ENCODE measurements at regions not wholly inside any gene's neighbourhood (a gene's known extent, or its start where the extent isn't known, plus 50 kb on each side); places are given as distances from the start of the nearest gene placed in this dataset.
A peak's percentile ranks its signal among the peaks of the same experiment; 100 is the strongest.

DNA sequence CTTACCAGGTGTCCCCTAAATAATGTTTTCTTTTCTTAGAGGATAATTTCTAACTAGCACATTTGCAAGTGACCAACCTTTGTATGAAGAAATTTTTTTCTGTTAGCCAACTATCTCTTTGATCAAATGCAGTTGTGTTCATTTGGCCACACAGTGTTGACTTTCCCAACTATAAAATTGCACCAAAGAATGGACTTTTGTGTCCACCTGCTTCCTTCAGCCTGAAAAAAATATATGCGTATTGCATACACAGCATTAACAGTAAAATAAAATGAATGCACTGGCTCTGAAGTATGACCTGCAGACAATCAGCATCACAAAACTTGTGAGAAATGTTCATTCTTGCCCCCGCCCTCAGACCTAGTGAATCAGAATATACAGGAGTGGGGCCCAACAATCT is 342.0 kb downstream of the SEC23A start:
- DNase-seq = no peak

GRCh38 chr14:38758661-38759060 is 344.4 kb downstream of the SEC23A start:
- peak; percentile 2 for DNase-seq

- DNase-seq = peak; percentile 25
Observed at GRCh38 chr14:38755036-38755435, 348.0 kb downstream of the SEC23A start.

GRCh38 chr14:38752750-38753149 is 350.3 kb downstream of the SEC23A start:
- no peak for DNase-seq

- DNase-seq = no peak
Observed at GRCh38 chr14:38752341-38752740, 350.7 kb downstream of the SEC23A start.

- DNase-seq = no peak
Observed at GRCh38 chr14:38751459-38751858, 351.6 kb downstream of the SEC23A start.

- no peak for DNase-seq
Observed at GRCh38 chr14:38749936-38750335, 353.1 kb downstream of the SEC23A start.

GRCh38 chr14:38745861-38746260 is 357.2 kb downstream of the SEC23A start:
- DNase-seq = no peak

- no peak for DNase-seq
Observed at GRCh38 chr14:38743966-38744584, 359.0 kb downstream of the SEC23A start.

DNA sequence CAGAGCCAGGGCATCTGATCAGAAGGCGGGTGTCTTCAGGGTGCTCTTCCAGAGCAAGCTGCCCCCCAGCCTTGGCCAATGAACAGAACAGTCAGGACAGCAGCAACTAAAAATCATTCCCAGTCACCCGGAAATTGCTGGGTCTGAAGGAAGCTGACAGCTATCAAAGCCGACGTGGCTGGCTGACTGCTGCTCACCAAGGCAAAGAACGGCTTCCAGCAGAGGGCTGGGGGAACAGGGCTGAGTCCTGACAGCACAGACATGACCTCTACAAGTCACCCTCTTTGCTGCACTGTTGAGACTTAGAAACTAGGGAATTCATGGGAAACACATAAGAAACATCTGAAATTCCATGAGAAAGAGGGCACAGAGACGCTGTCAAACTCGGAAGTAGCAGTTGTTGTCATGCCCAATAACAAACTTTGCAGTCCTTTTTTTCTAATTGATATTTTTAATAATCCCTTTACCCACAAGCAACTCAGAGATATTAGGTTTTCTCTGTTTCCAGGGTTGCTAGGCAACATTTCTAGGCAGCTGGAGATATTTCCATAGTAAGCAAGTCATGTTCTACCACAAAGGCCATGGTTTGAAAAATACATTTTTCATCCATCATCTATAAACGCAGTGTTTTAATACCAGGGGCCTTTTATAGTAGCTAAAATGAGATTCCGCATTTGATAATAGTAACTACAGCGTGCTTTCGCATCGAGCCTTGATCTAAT is 365.2 kb downstream of the SEC23A start:
- DNase-seq = no peak

DNA sequence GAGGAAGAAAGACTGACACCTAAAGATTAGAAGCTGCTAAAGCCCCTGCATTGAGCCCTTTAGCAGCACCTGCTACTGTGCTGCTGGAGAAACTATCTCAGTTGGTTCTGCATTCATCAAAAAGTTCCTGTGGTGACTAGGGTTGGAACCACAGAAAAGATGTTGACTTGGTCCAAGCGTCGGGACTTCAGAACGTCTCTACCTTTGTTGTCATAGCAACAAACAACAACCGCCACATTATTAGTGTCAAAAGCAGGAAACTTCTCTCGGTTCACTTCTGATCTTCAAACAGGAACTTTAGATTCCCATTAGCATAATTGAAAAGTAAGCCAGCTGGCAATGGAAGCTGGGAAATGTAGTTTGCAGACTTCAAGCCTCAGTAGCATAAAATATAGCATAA is 368.0 kb downstream of the SEC23A start:
- DNase-seq = no peak

- DNase-seq = no peak
Observed at GRCh38 chr14:38731962-38732361, 371.1 kb downstream of the SEC23A start.

DNA sequence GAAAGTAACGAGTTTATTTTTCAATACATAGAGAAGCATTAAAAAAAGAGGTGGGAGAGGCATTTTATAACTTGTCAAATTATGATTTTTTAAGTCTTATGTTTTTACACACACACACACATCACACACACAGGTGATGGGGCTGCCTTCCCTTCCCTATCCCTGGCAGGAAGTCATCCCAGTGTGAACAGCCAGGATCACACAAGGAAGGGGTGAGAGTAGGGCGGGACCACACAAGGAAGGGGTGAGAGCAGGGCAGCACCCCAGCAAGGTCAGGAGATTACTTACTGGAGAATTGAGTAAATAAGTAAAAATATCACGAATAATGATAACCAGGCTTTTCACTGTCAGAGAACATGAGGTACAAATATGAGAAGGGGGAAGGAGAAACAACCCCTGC is 372.6 kb downstream of the SEC23A start:
- DNase-seq = no peak

DNA sequence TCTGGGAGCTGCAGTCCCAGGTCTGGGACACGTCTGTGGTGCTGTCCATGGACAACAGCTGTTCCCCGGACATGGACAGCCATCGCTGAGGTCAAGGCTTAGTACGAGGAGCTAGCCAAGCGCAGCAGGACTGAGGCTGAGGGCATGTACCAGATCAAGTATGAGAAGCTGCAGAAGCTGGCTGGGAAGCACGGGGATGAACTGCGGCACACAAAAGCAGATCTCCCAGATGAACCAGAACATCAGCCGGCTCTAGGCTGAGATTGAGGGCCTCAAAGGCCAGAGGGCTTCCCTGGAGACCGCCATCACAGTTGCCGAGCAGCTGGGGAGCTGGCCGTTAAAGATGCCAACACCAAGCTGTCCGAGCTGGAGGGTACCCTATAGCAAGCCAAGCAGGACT is 375.3 kb downstream of the SEC23A start:
- no peak for DNase-seq

- DNase-seq = no peak
Observed at GRCh38 chr14:38724621-38725020, 378.4 kb downstream of the SEC23A start.

GRCh38 chr14:38723959-38724358 is 379.1 kb downstream of the SEC23A start:
- peak; percentile 29 for DNase-seq

DNA sequence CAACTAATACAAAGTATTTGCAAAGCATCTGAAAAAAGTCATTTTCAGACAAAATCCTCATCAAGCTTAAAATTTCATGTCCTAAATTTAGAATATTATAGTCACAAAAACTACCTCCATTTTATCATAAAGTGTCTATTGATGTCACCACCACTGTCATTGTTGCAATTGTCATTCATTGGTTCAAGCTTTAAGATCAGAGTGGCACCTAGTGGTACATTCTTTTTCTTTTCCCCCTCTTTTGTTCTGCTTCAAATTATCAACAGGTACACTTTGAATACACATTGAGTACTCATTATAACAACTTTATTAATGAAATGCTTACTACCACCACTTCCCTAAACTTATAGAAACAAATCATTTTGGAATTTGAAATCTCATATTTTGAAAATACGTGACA is 379.8 kb downstream of the SEC23A start:
- DNase-seq = no peak

DNA sequence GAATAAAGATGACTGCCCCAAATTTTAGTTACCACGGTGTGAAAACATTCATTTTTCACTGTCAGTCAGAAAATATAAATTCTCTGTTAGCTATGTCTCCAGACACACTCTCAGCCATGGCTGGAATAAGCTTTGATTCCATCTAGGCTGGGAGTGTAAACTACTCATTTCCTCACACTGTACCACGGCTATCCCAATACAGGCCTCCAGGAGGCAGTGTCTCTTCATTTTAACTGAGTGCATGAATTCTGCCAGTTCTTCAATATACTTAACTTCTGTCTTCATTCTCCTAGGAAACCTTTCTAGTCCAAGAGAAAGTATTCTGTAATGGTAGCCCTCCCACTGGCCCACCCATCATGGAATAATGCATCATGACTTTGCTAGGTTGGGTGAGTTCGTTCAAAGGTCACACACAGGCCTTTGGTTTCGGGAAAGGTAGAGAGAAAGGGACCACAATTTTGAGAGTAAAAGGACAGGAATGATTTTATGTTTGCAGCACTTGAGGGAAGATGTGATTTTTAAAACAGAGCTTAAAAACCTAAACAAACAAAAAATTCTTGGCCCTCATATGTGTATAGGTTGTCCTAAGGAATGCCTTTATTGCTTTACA is 381.1 kb downstream of the SEC23A start:
- peak; percentile 51 for DNase-seq

DNA sequence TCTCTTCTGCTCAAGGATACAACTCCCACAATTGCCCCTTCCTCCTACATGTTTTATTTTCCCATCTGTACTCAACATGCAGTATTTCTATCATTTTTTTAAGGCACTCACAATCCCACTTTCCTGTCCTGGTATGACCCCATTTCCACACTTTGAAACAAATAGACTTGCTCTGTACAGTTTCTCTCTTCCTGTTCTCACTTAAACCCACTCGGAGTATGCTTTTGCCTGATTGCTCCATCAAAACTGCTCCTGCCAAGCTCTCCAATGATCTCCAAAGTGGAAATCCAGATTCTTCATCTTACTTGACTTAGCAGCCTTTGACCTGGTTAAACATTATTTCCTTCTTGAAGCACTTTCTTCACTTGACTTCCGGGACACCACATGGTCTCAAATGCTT is 384.5 kb downstream of the SEC23A start:
- no peak for DNase-seq

- DNase-seq = no peak
Observed at GRCh38 chr14:38716926-38717325, 386.1 kb downstream of the SEC23A start.

DNA sequence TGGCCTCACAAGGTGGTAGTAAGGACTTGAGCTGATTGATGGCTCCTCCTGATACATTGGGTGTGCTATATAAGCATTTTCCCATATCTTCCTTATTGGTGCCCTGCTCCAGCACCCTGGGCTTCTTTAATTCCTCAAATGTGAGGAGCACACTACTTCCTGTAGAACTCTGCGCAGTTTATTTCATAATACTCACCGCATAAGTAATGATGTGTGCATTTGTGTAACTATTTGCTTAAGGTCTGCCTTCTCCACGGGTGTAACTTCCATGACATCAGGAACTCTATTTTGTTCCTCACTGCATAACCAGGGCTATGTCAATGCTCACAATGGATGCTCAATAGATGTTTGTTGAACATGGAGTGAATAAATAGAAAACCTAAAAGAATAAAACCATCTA is 392.2 kb downstream of the SEC23A start:
- no peak for DNase-seq

DNA sequence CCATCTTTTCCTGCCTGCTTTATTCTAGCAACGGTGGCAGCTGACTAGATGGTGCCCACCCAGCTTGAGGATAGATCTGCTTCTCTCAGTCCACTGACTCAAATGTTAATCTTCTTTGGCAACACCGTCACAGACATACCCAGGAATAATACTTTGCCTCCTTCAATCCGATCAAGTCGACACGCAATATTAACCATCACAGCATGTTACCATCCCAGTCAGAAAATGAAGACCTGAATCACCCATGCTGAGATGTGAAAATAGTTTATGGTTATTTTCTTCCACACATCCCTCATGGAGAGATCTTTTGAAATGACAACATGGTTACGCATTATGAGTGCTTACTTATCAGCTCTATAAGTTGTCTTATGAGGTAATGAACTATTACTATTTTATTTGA is 392.8 kb downstream of the SEC23A start:
- DNase-seq = no peak

- no peak for DNase-seq
Observed at GRCh38 chr14:38705220-38705619, 397.8 kb downstream of the SEC23A start.

DNA sequence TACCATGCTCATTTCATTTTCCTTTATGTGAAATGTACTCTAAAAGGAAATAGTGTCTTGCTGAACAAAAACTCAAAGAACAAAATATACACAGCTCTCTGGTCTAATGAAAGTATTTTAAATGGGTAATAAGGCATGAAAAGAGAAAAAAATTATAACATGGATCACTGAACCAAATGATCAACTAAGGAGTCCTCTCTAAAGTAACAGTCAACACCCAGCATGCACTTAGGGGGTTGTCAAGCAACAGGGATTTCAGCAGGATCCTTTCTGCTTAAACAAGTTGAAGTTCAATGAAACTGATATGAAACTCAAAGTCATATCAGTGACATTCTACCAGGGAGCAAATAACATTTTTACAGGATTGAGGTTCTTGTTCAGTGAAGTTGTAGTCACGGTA is 398.8 kb downstream of the SEC23A start:
- no peak for DNase-seq

DNA sequence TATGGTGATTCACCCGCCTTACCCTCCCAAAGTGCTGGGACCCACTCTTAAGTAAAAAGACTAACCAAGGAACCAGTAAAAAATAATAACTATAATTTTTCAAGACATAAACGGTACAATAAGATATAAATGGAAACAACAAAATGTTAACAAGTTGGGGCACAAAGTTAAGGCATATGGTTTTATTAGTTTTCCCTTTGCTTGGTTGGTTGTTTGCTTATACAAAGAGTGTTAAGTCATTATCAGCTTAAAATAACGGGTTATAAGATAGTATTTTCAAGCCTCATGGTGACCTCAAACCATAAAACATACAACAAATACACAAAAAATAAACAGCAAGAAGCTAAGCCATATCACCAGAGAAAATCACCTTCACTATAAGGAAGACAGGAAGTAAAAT is 406.1 kb downstream of the SEC23A start:
- DNase-seq = no peak

Measured in fibroblast of upper back skin (primary cell).